ENCODE measurements at regions not wholly inside any gene's neighbourhood (a gene's known extent, or its start where the extent isn't known, plus 50 kb on each side); places are given as distances from the start of the nearest gene placed in this dataset.
A peak's percentile ranks its signal among the peaks of the same experiment; 100 is the strongest.

DNA sequence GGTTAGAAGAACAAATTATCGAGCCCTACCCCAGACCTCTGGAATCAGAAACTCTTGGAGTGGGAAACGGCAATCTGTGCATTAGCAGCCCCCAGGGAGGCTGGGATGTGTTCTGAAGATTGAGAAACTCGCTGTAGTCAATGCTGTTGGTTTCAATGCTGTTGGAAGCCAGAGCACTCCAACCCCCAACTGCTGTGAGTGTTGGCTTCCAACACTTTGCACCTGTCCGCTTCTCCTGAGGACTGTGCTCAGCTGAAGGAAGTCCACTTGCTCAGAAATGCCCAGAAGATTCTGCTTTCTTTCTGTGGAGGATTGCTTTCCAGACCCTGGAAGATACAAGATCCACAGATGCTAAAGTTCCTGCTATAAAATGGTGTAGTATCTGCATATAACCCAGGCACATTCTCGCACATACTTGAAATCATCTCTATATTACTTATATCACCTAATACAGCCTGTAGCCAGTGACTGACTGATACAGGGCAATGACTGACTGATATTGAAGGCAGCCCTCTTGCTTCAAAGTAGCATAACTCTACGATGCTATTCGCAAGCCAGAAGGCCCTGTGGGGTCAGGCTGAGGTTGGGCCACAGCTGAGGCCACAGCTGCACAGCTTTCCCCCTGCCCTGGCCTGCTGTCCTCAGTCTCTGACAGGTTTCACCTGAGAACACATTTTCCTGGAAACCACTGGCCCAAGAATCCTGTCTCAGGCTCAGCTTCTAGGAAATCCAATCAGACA lies 757.7 kb upstream of the ID2 start:
- no peaks in the 10 kb centered on the region for H3K4me1 ChIP-seq
- ATAC-seq: peak in 1 of 2 experiments; percentile 43; a peak in 1 of 6 replicates
- ChIA-PET CTCF (interaction anchor here (0.5 kb wide), 1 partner anchor 139 kb away, joined by 3 read pairs; no protein-coding TSS in a partner anchor), POLR2A (no interaction called here)
- no peak for FAIRE-seq
- no peaks in the 10 kb centered on the region for H3K9me3 ChIP-seq
- WGBS (ENCODE audit: missing lambda C conversion rate): 31% methylated on average over 7 of the region's 7 CpGs
- no peak for TF ChIP-seq GATA3 (IDR thresholded peaks at IDR 0.05; ENCODE audit: borderline replicate concordance)
- TF ChIP-seq, protein P1, sequence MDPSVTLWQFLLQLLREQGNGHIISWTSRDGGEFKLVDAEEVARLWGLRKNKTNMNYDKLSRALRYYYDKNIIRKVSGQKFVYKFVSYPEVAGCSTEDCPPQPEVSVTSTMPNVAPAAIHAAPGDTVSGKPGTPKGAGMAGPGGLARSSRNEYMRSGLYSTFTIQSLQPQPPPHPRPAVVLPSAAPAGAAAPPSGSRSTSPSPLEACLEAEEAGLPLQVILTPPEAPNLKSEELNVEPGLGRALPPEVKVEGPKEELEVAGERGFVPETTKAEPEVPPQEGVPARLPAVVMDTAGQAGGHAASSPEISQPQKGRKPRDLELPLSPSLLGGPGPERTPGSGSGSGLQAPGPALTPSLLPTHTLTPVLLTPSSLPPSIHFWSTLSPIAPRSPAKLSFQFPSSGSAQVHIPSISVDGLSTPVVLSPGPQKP (IDR thresholded peaks at IDR 0.05; ENCODE audit: low read depth, low read length): no peak
- TF ChIP-seq HEYL (CRISPR knock-in tag; IDR thresholded peaks at IDR 0.05): no peak
- no peak for TF ChIP-seq TFCP2L1 (CRISPR knock-in tag; IDR thresholded peaks at IDR 0.05)
- TF ChIP-seq MAZ (IDR thresholded peaks at IDR 0.05; ENCODE audit: borderline replicate concordance, low read depth, low read length): no peak
- TF ChIP-seq CHD2 (IDR thresholded peaks at IDR 0.05; ENCODE audit: low read length, partially characterized antibody): no peak
- no peak overlapping the region for H3K4me2 ChIP-seq
- no peak overlapping the region for H3K27ac ChIP-seq
- no peak overlapping the region for H3K4me3 ChIP-seq
- DNase-seq (ENCODE audit: low read depth in 1 of 2, low spot score in 1 of 2): no peak

DNA sequence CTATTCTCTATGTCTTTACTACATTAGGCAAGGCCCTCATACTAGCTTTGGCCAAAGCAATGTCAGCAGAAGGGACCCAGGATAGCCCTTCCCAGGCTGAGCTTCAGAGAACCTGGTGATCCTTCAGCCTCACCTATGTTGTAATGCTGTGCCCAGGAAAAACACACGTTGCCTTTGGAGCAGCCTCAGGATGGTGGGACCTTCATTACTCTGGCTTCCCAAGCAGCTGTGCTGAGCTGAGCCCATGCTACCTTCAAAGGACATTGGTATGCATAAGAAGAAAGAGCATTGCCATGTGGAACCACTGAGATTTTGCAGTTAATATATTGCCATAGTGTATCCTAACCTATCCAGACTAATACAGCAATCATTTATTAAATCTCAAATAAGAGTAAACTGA lies 756.4 kb upstream of the ID2 start:
- Histone ChIP-seq H3K27ac (no peak overlapping the region), H3K4me1 (no peaks in the 10 kb centered on the region), H3K4me3 (no peak overlapping the region), H3K4me2 (no peak overlapping the region), H3K9me3 (no peaks in the 10 kb centered on the region)
- DNase-seq (ENCODE audit: low read depth in 1 of 2, low spot score in 1 of 2) (no peak), ATAC-seq (no peak), FAIRE-seq (no peak)
- no peak for TF ChIP-seq RFX5 (IDR thresholded peaks at IDR 0.05)
- no peak for TF ChIP-seq ZNF302 (CRISPR knock-in tag; IDR thresholded peaks at IDR 0.05)
- no peak for TF ChIP-seq EP300 (IDR thresholded peaks at IDR 0.05)
- no peak for TF ChIP-seq NPAS2 (CRISPR knock-in tag; IDR thresholded peaks at IDR 0.05; ENCODE audit: borderline replicate concordance)
- no peak for TF ChIP-seq SREBF2 (IDR thresholded peaks at IDR 0.05)
- TF ChIP-seq GATA3 (IDR thresholded peaks at IDR 0.05; ENCODE audit: borderline replicate concordance): no peak
- no peak for TF ChIP-seq TFCP2L1 (CRISPR knock-in tag; IDR thresholded peaks at IDR 0.05)
- no peak for TF ChIP-seq TP53 (CRISPR knock-in tag; IDR thresholded peaks at IDR 0.05)
- TF ChIP-seq BHLHE40 (IDR thresholded peaks at IDR 0.05; ENCODE audit: low read depth, low read length): no peak
- no peak for TF ChIP-seq NFE2L2 (conservative IDR thresholded peaks at IDR 0.05; ENCODE audit: low read length)
- TF ChIP-seq ESRRA (IDR thresholded peaks at IDR 0.05; ENCODE audit: borderline replicate concordance, low read length): no peak
- no peak for TF ChIP-seq ZSCAN20 (CRISPR knock-in tag; IDR thresholded peaks at IDR 0.05)
- no peak for TF ChIP-seq KDM5A (IDR thresholded peaks at IDR 0.05)
- ChIA-PET POLR2A (no interaction called here), CTCF (no interaction called here)
- 19% methylated on average over 1 of the region's 1 CpG for WGBS (ENCODE audit: missing lambda C conversion rate)

DNA sequence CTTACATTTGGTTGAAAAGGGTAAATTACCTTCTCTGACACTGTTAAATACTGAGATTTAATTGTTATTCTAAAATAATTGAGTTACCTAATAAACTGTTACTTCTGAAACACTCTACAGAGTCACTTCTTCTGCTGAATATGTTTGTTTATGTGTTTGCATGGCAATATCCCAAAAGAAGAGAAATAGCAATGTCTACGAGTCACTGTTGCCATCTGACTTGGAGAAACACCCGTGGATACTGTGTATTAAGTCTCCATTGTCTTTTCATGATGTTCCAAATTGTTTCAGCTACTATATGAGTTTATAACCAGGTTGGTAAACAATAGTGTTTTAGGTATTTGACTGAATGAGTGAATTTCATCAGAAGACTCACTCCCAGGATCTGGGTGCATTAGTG lies 754.2 kb upstream of the ID2 start:
- CTCF ChIA-PET: no interaction called here
- H3K9me3 ChIP-seq: no peaks in the 10 kb centered on the region
- H3K27ac ChIP-seq: no peak overlapping the region
- ATAC-seq (no peak), FAIRE-seq (no peak), DNase-seq (ENCODE audit: low read depth in 1 of 2, low spot score in 1 of 2) (no peak)
- H3K4me2 ChIP-seq: no peak overlapping the region
- POLR2A ChIA-PET: no interaction called here
- no peaks in the 10 kb centered on the region for H3K4me1 ChIP-seq
- TF ChIP-seq ATOH8 (CRISPR knock-in tag; IDR thresholded peaks at IDR 0.05; ENCODE audit: low read depth) (no peak), EHMT2 (IDR thresholded peaks at IDR 0.05; ENCODE audit: low read depth) (no peak), NR3C1 (IDR thresholded peaks at IDR 0.05) (no peak), HDAC2 (IDR thresholded peaks at IDR 0.05) (no peak), BHLHE40 (IDR thresholded peaks at IDR 0.05; ENCODE audit: low read depth, low read length) (no peak), EP300 (IDR thresholded peaks at IDR 0.05) (no peak)
- TF ChIP-seq, protein P2, sequence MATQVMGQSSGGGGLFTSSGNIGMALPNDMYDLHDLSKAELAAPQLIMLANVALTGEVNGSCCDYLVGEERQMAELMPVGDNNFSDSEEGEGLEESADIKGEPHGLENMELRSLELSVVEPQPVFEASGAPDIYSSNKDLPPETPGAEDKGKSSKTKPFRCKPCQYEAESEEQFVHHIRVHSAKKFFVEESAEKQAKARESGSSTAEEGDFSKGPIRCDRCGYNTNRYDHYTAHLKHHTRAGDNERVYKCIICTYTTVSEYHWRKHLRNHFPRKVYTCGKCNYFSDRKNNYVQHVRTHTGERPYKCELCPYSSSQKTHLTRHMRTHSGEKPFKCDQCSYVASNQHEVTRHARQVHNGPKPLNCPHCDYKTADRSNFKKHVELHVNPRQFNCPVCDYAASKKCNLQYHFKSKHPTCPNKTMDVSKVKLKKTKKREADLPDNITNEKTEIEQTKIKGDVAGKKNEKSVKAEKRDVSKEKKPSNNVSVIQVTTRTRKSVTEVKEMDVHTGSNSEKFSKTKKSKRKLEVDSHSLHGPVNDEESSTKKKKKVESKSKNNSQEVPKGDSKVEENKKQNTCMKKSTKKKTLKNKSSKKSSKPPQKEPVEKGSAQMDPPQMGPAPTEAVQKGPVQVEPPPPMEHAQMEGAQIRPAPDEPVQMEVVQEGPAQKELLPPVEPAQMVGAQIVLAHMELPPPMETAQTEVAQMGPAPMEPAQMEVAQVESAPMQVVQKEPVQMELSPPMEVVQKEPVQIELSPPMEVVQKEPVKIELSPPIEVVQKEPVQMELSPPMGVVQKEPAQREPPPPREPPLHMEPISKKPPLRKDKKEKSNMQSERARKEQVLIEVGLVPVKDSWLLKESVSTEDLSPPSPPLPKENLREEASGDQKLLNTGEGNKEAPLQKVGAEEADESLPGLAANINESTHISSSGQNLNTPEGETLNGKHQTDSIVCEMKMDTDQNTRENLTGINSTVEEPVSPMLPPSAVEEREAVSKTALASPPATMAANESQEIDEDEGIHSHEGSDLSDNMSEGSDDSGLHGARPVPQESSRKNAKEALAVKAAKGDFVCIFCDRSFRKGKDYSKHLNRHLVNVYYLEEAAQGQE (IDR thresholded peaks at IDR 0.05): no peak
- TF ChIP-seq, protein P3, sequence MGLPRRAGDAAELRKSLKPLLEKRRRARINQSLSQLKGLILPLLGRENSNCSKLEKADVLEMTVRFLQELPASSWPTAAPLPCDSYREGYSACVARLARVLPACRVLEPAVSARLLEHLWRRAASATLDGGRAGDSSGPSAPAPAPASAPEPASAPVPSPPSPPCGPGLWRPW (IDR thresholded peaks at IDR 0.05): no peak
- WGBS (ENCODE audit: missing lambda C conversion rate): 10% methylated on average over 2 of the region's 2 CpGs
- no peak overlapping the region for H3K4me3 ChIP-seq
